Stimulated activated CD8-positive, alpha-beta memory T cell treated with anti-CD3 and anti-CD28 coated beads, Interleukin-7, amount 100 ng/mL, for 48 hours (primary cell): ENCODE measurements at regions not wholly inside any gene's neighbourhood (a gene's known extent, or its start where the extent isn't known, plus 50 kb on each side); places are given as distances from the start of the nearest gene placed in this dataset.

Experiments used
- DNase-seq, 2 donors: peaks; one replicate each; pipeline ENCODE4 v3.0.0-alpha.2; 2020; ENCODE audit warnings: low read depth in 1 of 2; ENCODE audit errors: extremely low read depth in 1 of 2

GRCh38 chr5:89946508-89946907 is 463.0 kb downstream of the CETN3 start:
- DNase-seq, result no peak

GRCh38 chr5:89942171-89942570 is 467.4 kb downstream of the CETN3 start:
- no peak for DNase-seq

DNA sequence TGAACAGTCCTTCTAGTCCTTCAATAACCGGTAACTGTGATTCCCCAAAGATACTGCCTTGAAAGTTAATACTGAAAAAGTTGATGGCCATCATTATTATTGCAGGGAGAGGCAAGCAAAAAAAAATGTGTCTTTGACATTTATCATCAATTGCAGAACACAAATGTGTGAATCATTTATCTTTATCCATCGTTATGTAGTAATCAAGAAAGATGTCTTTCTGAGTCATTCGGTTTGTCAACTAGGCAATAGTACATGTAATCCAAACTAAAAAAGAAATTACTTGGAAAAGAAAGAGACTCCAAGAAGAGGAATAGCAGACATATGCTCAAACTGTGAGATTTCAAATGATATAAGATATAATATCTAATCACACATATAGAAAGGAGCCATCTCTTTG is 473.0 kb downstream of the CETN3 start:
- no peak for DNase-seq

GRCh38 chr5:89934069-89934468 is 475.5 kb downstream of the CETN3 start:
- DNase-seq, result no peak

- DNase-seq, result no peak
Measured at GRCh38 chr5:89932771-89933181, 476.8 kb downstream of the CETN3 start.

GRCh38 chr5:89930591-89931392 is 478.8 kb downstream of the CETN3 start:
- DNase-seq, result no peak

DNA sequence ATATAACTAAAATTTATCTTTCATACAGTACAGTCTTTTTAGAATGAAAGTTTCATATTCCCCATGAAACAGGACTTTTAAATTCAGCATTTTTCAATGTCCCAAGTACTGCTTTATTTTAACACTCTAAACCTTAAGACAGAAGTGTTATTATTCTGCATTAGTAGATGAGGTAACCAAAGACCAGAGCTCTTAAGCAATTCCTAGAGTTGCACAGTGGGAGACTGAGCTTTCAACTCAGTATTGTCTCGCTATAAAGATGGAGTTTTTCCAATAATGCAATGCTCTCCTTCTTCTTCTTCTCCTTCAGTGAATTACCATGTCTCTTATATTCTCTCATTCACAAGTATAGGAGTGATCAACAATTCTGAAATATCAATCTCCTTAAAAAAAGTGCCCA is 479.7 kb downstream of the CETN3 start:
- DNase-seq, result no peak

GRCh38 chr5:89929173-89929572 is 480.4 kb downstream of the CETN3 start:
- no peak for DNase-seq

- DNase-seq, result no peak
Measured at GRCh38 chr5:89922161-89922560, 487.4 kb downstream of the CETN3 start.

DNA sequence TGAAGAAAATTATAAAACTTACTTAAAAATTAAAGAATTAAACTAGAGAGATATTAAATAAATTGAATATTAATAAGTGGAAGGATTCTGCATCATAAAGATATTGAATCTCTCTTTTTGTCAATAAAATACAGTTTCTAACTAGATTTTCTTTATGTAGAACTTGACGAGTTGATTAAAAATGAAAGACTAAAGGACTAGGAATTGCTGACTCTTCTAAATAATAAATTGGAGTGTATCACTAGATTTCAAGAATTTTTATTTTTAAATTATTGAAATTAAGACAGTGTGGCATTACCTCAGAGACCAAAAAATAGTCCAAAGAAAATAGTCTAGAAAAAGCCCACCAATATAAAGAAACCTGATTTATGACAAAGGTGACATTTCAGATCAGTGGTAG is 492.4 kb downstream of the CETN3 start:
- DNase-seq, result no peak

DNA sequence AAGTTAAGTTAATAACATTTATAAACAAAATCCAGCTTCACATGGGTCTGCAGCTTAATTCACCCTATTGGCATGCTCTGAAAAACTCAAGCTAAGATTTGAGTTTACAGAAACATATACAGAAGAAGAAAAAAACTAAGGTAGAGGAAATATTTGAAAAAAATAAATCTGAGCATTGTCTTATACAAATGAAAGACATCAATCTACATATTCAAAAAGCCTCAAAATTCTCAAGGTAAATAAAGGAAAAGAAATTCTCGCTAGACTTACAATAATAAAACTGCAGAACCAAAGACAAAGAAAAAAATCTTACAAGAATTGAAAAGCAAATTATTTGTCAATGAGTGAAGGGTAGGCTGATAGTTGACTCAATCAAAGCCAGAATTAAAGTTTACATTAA is 493.4 kb downstream of the CETN3 start:
- DNase-seq, result no peak

GRCh38 chr5:89908876-89909275 is 500.7 kb downstream of the CETN3 start:
- no peak for DNase-seq

GRCh38 chr5:89904442-89904841 is 505.1 kb downstream of the CETN3 start:
- no peak for DNase-seq

DNA sequence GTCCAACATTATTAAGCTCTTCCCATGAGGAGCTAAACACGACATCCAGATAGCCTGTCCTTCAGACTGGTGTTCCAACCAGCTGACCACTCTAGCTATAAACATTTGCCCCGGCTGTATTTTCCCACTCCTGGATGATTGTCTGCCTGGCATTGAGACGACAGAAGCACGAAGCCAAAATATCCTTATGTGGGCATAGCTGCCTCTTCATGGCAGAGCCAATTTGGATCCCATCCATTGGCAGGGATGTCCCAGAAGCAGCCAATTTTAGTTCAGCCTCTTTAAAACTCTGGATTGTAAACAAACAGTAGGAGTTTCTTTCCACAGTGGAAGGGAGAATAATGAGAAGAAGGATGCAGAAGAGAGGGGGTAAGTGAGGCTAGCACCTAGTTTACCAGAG is 507.6 kb downstream of the CETN3 start:
- no peak for DNase-seq

DNA sequence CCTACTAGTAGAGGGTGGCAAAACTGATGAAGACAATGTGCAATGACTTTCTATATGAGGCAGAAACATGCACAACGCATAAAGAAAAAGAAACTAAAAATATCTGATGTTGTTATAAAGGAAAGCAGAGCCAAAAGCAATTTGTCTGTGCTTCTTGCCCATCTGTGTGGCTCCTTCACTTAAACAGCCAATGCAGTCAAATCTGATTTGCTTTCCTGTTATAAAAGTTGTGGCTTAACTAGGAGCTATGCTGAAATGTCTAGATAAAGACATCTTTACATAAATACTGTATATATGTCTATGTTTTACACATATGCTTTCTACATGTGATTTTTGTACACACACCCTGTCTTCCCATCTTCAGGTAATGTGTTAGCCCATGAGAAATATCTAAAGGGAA is 508.2 kb downstream of the CETN3 start:
- no peak for DNase-seq

- DNase-seq, result no peak
Measured at GRCh38 chr5:89900346-89900745, 509.2 kb downstream of the CETN3 start.

DNA sequence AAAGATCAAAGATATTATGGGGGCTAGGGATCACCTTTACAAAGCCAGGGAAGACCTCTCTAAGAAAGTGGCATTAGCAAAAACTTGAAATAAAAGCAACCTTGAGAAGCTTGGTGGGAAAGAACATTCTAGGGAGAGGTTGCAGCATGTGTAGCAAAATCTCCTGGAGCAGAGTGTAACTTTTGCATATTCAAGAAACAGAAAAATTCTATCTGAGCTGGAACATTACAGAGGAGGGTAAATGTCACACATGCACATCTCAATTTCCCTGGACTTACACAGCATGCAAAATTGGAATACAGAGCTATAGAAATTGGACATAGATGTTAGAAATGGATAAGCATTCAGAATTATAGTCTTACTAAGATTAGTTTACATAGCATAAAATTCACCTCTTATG is 510.0 kb downstream of the CETN3 start:
- DNase-seq, result no peak

DNA sequence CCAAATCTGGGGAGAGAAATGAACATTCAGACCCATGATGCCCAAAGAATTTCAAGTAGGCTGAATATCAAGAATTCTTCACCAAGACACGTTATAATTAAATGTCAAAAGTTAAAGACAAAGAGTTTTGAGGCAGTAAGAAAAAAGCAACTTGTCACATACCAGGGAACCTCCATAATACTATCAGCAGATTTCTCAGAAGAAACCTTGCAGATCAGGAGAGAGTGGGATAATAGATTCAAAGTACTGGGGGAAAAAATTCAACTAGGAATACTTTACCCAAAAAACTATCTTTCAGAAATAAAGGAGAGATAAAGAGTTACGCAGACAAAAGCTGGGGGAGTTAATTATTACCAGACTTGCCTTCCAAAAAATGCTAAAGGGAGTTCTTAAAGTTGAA is 516.0 kb downstream of the CETN3 start:
- DNase-seq, result no peak

DNA sequence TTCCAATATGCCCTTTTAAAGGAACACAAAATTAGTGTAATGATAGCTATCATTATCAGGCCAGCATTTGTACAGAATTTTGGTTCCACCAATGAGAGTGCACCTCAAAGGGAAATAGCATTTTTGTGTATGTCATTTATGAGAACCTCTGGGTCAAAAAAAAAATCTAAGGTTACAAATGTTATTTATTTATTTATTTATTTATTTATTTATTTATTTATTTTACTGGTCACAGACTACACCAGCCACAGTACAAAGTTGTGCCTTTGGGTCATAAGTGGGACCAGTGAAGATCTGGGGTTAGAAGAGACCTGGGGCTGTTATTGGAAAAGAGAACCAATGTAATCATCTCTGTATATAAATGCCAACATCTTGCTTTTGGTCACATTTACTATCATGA is 523.9 kb downstream of the CETN3 start:
- no peak for DNase-seq

GRCh38 chr5:89883967-89884366 is 525.6 kb downstream of the CETN3 start:
- no peak for DNase-seq

DNA sequence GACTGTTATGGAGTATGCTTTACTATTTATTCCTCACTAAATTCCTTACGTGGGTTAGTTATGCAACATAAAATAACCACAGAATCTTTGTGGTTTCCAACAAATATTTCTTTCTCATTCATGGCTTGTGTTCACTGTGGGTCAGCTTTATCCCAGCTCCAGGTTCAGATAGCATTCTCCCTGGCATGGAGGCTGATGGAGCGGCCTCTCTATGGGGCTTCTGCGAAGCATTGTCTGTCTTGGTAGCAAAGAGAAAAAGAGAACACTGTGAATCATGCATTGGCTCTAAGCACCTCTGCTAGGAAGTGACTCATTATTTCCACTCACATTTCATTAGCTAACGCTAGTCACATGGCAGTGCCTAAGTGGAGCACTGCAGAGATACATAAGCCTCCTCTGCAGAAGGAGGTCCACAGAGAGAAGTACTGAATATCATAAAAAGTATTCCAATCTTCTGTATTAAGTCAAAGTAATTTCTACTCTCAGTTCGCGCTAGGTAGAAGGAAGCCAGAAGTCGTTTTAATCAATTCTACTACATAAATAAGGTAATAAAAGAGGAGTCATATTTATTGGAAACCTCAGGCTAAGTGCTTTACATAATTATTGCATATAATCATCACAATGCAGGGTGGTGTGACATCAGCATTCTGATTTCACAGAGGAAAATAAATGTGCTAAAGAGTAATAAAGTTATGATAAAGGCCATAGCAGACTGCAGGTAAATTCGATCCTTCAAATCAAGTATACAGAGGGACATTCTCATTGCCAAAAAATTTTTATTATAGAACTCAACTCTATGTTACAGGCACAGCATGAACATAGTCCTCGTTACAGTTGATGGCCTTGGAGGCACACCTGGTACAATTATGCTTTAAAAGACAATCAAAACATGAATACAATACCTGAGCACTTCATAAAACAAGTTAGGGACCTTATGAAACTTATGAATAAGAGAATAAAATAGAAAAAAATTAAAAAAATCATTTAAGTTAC is 531.1 kb downstream of the CETN3 start:
- DNase-seq, result no peak

GRCh38 chr5:89871906-89872305 is 537.6 kb downstream of the CETN3 start:
- no peak for DNase-seq
